ENCODE measurements at regions not wholly inside any gene's neighbourhood (a gene's known extent, or its start where the extent isn't known, plus 50 kb on each side); places are given as distances from the start of the nearest gene placed in this dataset.

- no peak overlapping the region for H4K91ac ChIP-seq (ENCODE audit: insufficient read length, low read depth, low read length)
- no peak overlapping the region for H2BK20ac ChIP-seq (ENCODE audit: low read depth, low read length, poor library complexity, severe bottlenecking)
- H3K23ac ChIP-seq (ENCODE audit: insufficient read length, low read depth, low read length) = no peak overlapping the region
- no peak for DNase-seq
- H3K9ac ChIP-seq (ENCODE audit: extremely low read depth, insufficient read length, low read length) = no peak overlapping the region
- no peak overlapping the region for H3K27ac ChIP-seq (ENCODE audit: insufficient read length, low read depth, low read length)
- H2BK15ac ChIP-seq (ENCODE audit: low read depth, low read length) = no peak overlapping the region
- H2BK120ac ChIP-seq (ENCODE audit: low read depth, low read length, poor library complexity, severe bottlenecking) = no peak overlapping the region
- WGBS (ENCODE audit: extremely low coverage, insufficient read length, low lambda C conversion rate) = no CpG with 5 or more reads among the region's 4 CpGs
- no peaks in the 10 kb centered on the region; a peak in 1 of 7 replicates for H3K36me3 Mint-ChIP-seq (ENCODE audit: insufficient read depth in 1 of 3, low read depth in 3 of 3)
- H4K8ac ChIP-seq (replicated peaks; ENCODE audit: insufficient read length, low read depth, low read length) = no peak overlapping the region
- no peaks in the 10 kb centered on the region; the same call in 1 of the 2 replicates for H3K27me3 Mint-ChIP-seq (ENCODE audit: low read depth)
- H3K79me1 ChIP-seq (ENCODE audit: insufficient read depth, low read depth, low read length, poor library complexity, severe bottlenecking) = no peaks in the 10 kb centered on the region
- H3K14ac ChIP-seq (ENCODE audit: insufficient read depth, low read length) = no peak overlapping the region
- H3K27me3 ChIP-seq (ENCODE audit: insufficient read depth, low read length) = no peaks in the 10 kb centered on the region
- H4K20me1 ChIP-seq (ENCODE audit: control insufficient read depth, insufficient read depth, insufficient read length) = no peaks in the 10 kb centered on the region
- no peaks in the 10 kb centered on the region for H3K4me1 ChIP-seq (ENCODE audit: insufficient read depth, low read length)
- H3K4me1 Mint-ChIP-seq = peaks cover 0 to 3% of the 10 kb centered on the region in 2 experiments; a peak in 1 of 4 replicates
- no peak overlapping the region for H3T11ph ChIP-seq (ENCODE audit: low read length)
- no peak overlapping the region for H3K27ac Mint-ChIP-seq
- no peak overlapping the region for H3K4me2 ChIP-seq (ENCODE audit: insufficient read depth, insufficient read length, low read length)
- no peak overlapping the region for H2AFZ ChIP-seq (ENCODE audit: low read length)
- H3K4ac ChIP-seq (ENCODE audit: low read depth, low read length) = no peak overlapping the region
- TF ChIP-seq CTCF (conservative IDR thresholded peaks at IDR 0.05) = no peak
- H4K5ac ChIP-seq (ENCODE audit: insufficient read length, low read depth, low read length) = no peak overlapping the region
- H3K56ac ChIP-seq (ENCODE audit: insufficient read length, low read depth, low read length) = no peak overlapping the region
- no peaks in the 10 kb centered on the region for H3K23me2 ChIP-seq (ENCODE audit: insufficient read length, low read depth, low read length, poor library complexity, severe bottlenecking)
- H2AK5ac ChIP-seq (ENCODE audit: insufficient read length, low read length) = no peak overlapping the region
- H2BK12ac ChIP-seq (ENCODE audit: insufficient read length, low read depth, low read length) = no peak overlapping the region
- no peaks in the 10 kb centered on the region for H3K9me3 ChIP-seq (ENCODE audit: control insufficient read depth, low read depth, low read length)
- no peak overlapping the region for H2BK5ac ChIP-seq (ENCODE audit: insufficient read length, low read length)
- no peak overlapping the region for H3K4me3 Mint-ChIP-seq
- peaks cover 0 to 3% of the 10 kb centered on the region in 2 experiments; a peak in 1 of 5 replicates for H3K9me3 Mint-ChIP-seq
- no peak overlapping the region for H3K18ac ChIP-seq (ENCODE audit: insufficient read length, low read depth, low read length)
- H3K79me2 ChIP-seq (ENCODE audit: insufficient read depth, low read length) = no peaks in the 10 kb centered on the region
Measured at GRCh38 chr11:79594834-79595233, 154.0 kb upstream of the TENM4 start.

Data from H9 (cell line).